K562 (cell line): ENCODE measurements at regions not wholly inside any gene's neighbourhood (a gene's known extent, or its start where the extent isn't known, plus 50 kb on each side); places are given as distances from the start of the nearest gene placed in this dataset.

ENCODE experiments used
- ATAC-seq: fragments of 200-7000 bp; cut with Tn5 transposase; 3 replicates; pipeline ENCODE4 v1.9.1; 2020; ENCODE audit warnings: moderate library complexity
- BruUV-seq: library from RNA; stranded (reverse); fragments of 400-500 nt; replicated peaks from 2 replicates; lab custom pipeline; 2021; lab: Mats Ljungman, UMichigan
- CTCF ChIA-PET: fragments of 300-600 bp; formaldehyde crosslinking; extraction: SDS; loops from one replicate; lab custom pipeline; 2021; ENCODE audit warnings: low intra/inter-chr PET ratio; lab: Yijun Ruan, JAX
- POLR2A ChIA-PET: fragments of 300-600, 350-650 bp; sonication (Branson Sonifier 250); formaldehyde crosslinking; extraction: SDS; loops from one replicate; lab custom pipeline; 2021; ENCODE audit warnings: antibody characterized with exemption, inconsistent platforms; lab: Yijun Ruan, JAX
- DNase-seq, 4 experiments: peaks; one replicate each; pipeline versions ENCODE4 v3.0.0 to v3.0.0-alpha.2; 2011 to 2018; ENCODE audit warnings: low spot score in 3 of 4, mixed read lengths in 3 of 4; ENCODE audit errors: extremely low read depth in 1 of 4
- FAIRE-seq: peaks from 2 replicates; lab custom pipeline; 2011; peaks lifted over from hg19 to GRCh38; lab: Jason Lieb, UNC
- H2AFZ ChIP-seq: 2 replicates; pipeline ENCODE4 v1.6.0; 2011; ENCODE audit warnings: low read depth, low read length, control low read depth, inconsistent platforms
- H3K27ac ChIP-seq: fragments of 200-600 bp; 3 replicates; pipeline ENCODE4 v1.8.0; 2011; ENCODE audit warnings: low read depth, mild to moderate bottlenecking, control low read depth, inconsistent platforms, low read length, moderate library complexity, mixed read lengths; ENCODE audit errors: extremely low read depth
- H3K27me3 ChIP-seq, 2 experiments: fragments of 300-600 bp in 1 of 2; 2 replicates in 1 of 2; 3 replicates in 1 of 2; pipeline versions ENCODE4 v1.6.0 to v1.8.0; 2011; ENCODE audit warnings: inconsistent platforms in 2 of 2, low read length in 2 of 2, mild to moderate bottlenecking in 1 of 2, mixed read lengths in 1 of 2, moderate library complexity in 1 of 2; ENCODE audit not compliant: control insufficient read depth in 2 of 2, insufficient read depth in 2 of 2
- H3K36me3 ChIP-seq: fragments of 300-600 bp; 3 replicates; pipeline ENCODE4 v1.8.0; 2011; ENCODE audit warnings: mild to moderate bottlenecking, low read length, inconsistent platforms; ENCODE audit not compliant: control insufficient read depth, insufficient read depth
- H3K4me1 ChIP-seq, 2 experiments: fragments of 200-600 bp in 1 of 2; replicated peaks in 1 of 2; 2 replicates in 1 of 2; 3 replicates in 1 of 2; pipeline versions ENCODE4 v1.5.1 to v1.8.0; 2011; ENCODE audit warnings: inconsistent platforms in 2 of 2, low read length in 2 of 2, mild to moderate bottlenecking in 1 of 2, mixed read lengths in 1 of 2, moderate library complexity in 1 of 2; ENCODE audit not compliant: control insufficient read depth in 2 of 2, insufficient read depth in 2 of 2
- H3K4me2 ChIP-seq: 2 replicates; pipeline ENCODE4 v1.6.1; 2011; ENCODE audit warnings: low read length, control low read depth, inconsistent platforms, mixed read lengths; ENCODE audit not compliant: insufficient read depth
- H3K4me3 ChIP-seq: fragments of 200-600 bp; sonication (generic), shearing (Covaris generic); 2 replicates; pipeline ENCODE4 v1.5.1; 2016; ENCODE audit warnings: control low read depth, inconsistent platforms
- H3K79me2 ChIP-seq: fragments of 200-600 bp; 3 replicates; pipeline ENCODE4 v1.8.0; 2011; ENCODE audit warnings: low read length, inconsistent platforms; ENCODE audit not compliant: control insufficient read depth, insufficient read depth
- H3K9ac ChIP-seq, 2 experiments: 2 replicates each; pipeline versions ENCODE4 v1.6.0 to v1.6.1; 2011; ENCODE audit warnings: low read depth in 2 of 2, low read length in 2 of 2, control low read depth in 1 of 2, inconsistent platforms in 1 of 2, mild to moderate bottlenecking in 1 of 2, mixed read lengths in 1 of 2; ENCODE audit not compliant: insufficient read depth in 1 of 2
- H3K9me1 ChIP-seq: one replicate; pipeline ENCODE4 v1.6.0; 2011; ENCODE audit warnings: inconsistent platforms, mild to moderate bottlenecking, low read length, moderate library complexity; ENCODE audit not compliant: control insufficient read depth, insufficient read depth
- H3K9me3 ChIP-seq: replicated peaks from 2 replicates; pipeline ENCODE4 v1.5.1; 2011; ENCODE audit warnings: low read depth, low read length, inconsistent platforms; ENCODE audit not compliant: control insufficient read depth, insufficient read depth
- H4K20me1 ChIP-seq: replicated peaks from 2 replicates; pipeline ENCODE4 v1.6.1; 2011; ENCODE audit warnings: low read length, inconsistent platforms, mixed read lengths; ENCODE audit not compliant: control insufficient read depth, insufficient read depth
- BMI1 ChIP-seq: fragments of 150-350 bp; IDR thresholded peaks from 2 replicates; pipeline ENCODE4 v1.6.1; 2014; ENCODE audit warnings: low read length
- CEBPB ChIP-seq: fragments of 450-650 bp; IDR thresholded peaks from 2 replicates; pipeline ENCODE4 v1.6.1; 2016; ENCODE audit warnings: missing genetic modification characterization, missing compliant biosample characterization
- ETS2 ChIP-seq: IDR thresholded peaks from 2 replicates; pipeline ENCODE4 v1.6.1; 2016; ENCODE audit warnings: borderline replicate concordance, missing genetic modification characterization, mild to moderate bottlenecking, moderate library complexity, missing compliant biosample characterization; ENCODE audit not compliant: poor library complexity, severe bottlenecking
- GATA2 ChIP-seq: sonication (generic); formaldehyde crosslinking; IDR thresholded peaks from 2 replicates; pipeline ENCODE4 v1.4.0; 2020; ENCODE audit warnings: mild to moderate bottlenecking, missing genetic modification reagents
- HOXB6 ChIP-seq: fragments of 250-450 bp; sonication (Bioruptor Pico); IDR thresholded peaks from 2 replicates; pipeline ENCODE4 v1.5.1; 2022; ENCODE audit warnings: mild to moderate bottlenecking, borderline replicate concordance
- PCBP2 ChIP-seq: fragments of 200-400 bp; formaldehyde crosslinking; IDR thresholded peaks from 2 replicates; pipeline ENCODE4 v1.6.1; 2018; ENCODE audit warnings: low read length, low read depth, mild to moderate bottlenecking, moderate library complexity; ENCODE audit not compliant: poor library complexity, severe bottlenecking
- POLR3G ChIP-seq: IDR thresholded peaks from 2 replicates; pipeline ENCODE4 v1.6.1; 2011; ENCODE audit not compliant: insufficient read length, insufficient replicate concordance; ENCODE audit errors: extremely low read depth
- SAP30 ChIP-seq: fragments of 200-600 bp; sonication (generic); IDR thresholded peaks from 2 replicates; pipeline ENCODE4 v1.6.1; 2012; ENCODE audit warnings: borderline replicate concordance, low read depth, mild to moderate bottlenecking, moderate library complexity, low read length, control low read depth, inconsistent platforms; ENCODE audit not compliant: insufficient read depth, poor library complexity, severe bottlenecking
- ZNF133 ChIP-seq: fragments of 250-450 bp; sonication (Bioruptor Pico); IDR thresholded peaks from 2 replicates; pipeline ENCODE4 v1.4.0; 2020; ENCODE audit warnings: mild to moderate bottlenecking
- ZNF239 ChIP-seq: fragments of 250-450 bp; sonication (Bioruptor Pico); IDR thresholded peaks from 2 replicates; pipeline ENCODE4 v1.4.0; 2020; ENCODE audit warnings: mild to moderate bottlenecking
- ZNF77 ChIP-seq: fragments of 250-450 bp; sonication (Bioruptor Pico); IDR thresholded peaks from 2 replicates; pipeline ENCODE4 v1.5.0; 2020
- ZSCAN32 ChIP-seq: fragments of 450-650 bp; formaldehyde crosslinking; IDR thresholded peaks from 2 replicates; pipeline ENCODE4 v1.4.0; 2020; ENCODE audit warnings: mild to moderate bottlenecking, moderate library complexity
- WGBS: fragments of 100-300 bp; shearing (Covaris generic); methylation state at CpG from one replicate; pipeline ENCODE4 v1.1.6; 2016; ENCODE audit warnings: low coverage, mixed read lengths; ENCODE audit not compliant: insufficient coverage; ENCODE audit errors: missing lambda C conversion rate; 5-methylcytosine and 5-hydroxymethylcytosine counted together
- in situ Hi-C: fragments of 300-500 bp; cut with MboI; formaldehyde crosslinking; loops from 4 replicates; pipeline ENCODE4 v1.15.0; 2018; ENCODE audit warnings: inconsistent platforms, mixed read lengths
- intact Hi-C: fragments of 100-400 bp; cut with micrococcal nuclease; formaldehyde crosslinking; loops from 2 replicates; pipeline ENCODE4 v1.14.2; 2022

- Histone ChIP-seq H3K27ac (no peak overlapping the region), H3K9me3 (no peaks in the 10 kb centered on the region), H3K9me1 (no peaks in the 10 kb centered on the region), H3K79me2 (no peaks in the 10 kb centered on the region), H3K4me3 (no peak overlapping the region), H3K36me3 (no peaks in the 10 kb centered on the region)
- POLR2A ChIA-PET, result no interaction called here
- intact Hi-C loops, result no loop called here
- TF ChIP-seq ZNF239 (CRISPR knock-in tag) (no peak), ZNF77 (CRISPR knock-in tag) (no peak), ZNF133 (CRISPR knock-in tag) (no peak), HOXB6 (CRISPR knock-in tag) (no peak), ETS2 (tag) (no peak), ZSCAN32 (CRISPR knock-in tag) (no peak), CEBPB (tag) (no peak), SAP30 (no peak), BMI1 (no peak), POLR3G (no peak), GATA2 (no peak), PCBP2 (no peak)
- TF ChIP-seq, all 486 proteins: peak for 0
- H3K27me3 ChIP-seq, result no peaks in the 10 kb centered on the region
- in situ Hi-C loops, result no loop called here
- whole genome bisulfite sequencing, result 42% methylated on average over 2 of the region's 2 CpGs
- H4K20me1 ChIP-seq, result no peaks in the 10 kb centered on the region
- H3K4me2 ChIP-seq, result no peak overlapping the region
- ATAC-seq (no peak), DNase-seq (no peak), FAIRE-seq (no peak)
- no TSS peak for BruUV-seq
- CTCF ChIA-PET, result no interaction called here
- H3K9ac ChIP-seq, result no peak overlapping the region
- peaks cover 0 to 10% of the 10 kb centered on the region in 2 experiments; a peak in 4 of 5 replicates for H3K4me1 ChIP-seq
- no peak overlapping the region for H2AFZ ChIP-seq
Measured at GRCh38 chr5:89060768-89061167, 177.8 kb upstream of the MEF2C start.
